ENCODE measurements at regions not wholly inside any gene's neighbourhood (a gene's known extent, or its start where the extent isn't known, plus 50 kb on each side); places are given as distances from the start of the nearest gene placed in this dataset.

DNA sequence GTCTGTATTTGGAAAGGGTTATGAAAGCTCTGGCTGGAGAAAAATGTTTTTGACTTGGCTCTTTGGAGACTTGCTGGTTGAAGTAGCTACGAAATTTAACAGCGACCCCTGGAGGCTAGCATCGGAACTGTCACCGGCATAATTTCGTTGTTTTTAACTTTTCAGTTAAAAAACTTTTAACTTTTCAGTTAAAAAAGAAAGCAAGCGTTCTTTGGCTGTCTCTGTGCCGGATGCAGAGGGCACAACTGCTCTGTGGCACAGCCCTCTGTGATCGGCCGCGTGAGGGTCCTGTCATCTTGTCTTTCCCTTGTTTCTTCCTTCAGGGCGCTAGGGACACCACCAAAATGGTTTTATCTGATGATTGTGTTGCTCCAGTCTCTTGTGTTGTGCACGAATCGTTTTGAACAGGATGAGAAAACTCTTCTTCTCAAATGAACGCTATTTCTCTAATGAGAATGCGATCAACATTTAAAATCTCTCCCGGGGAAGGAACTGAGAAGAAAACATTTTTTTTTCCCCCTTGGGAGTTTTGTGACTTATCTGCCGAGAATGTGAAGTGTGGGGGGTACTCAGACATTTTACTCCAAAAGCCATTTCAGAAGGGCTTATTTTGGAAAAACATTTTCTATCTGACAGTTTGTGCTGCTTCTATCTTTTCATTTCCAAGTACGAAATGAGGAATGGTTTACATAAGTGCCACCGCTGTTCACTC, 57.1 kb downstream of the ADCYAP1 start:
- TF ChIP-seq GATA2 (IDR thresholded peaks at IDR 0.05; ENCODE audit: low read depth, low read length) = no peak
- TF ChIP-seq GATA3 (IDR thresholded peaks at IDR 0.05; ENCODE audit: low read depth, low read length) = no peak
